DOHH2 (cell line): ENCODE measurements at regions not wholly inside any gene's neighbourhood (a gene's known extent, or its start where the extent isn't known, plus 50 kb on each side); places are given as distances from the start of the nearest gene placed in this dataset.

Experiments used
- EZH2phosphoT487 ChIP-seq: fragments of 200-600 bp; sonication (generic); IDR thresholded peaks from 2 replicates; pipeline ENCODE4 v1.6.1; 2017; ENCODE audit warnings: borderline replicate concordance, mild to moderate bottlenecking, antibody characterized with exemption, low read length, moderate library complexity, mixed read lengths
- TF ChIP-seq, protein P1 (sequence below): fragments of 200-600 bp; sonication (generic); IDR thresholded peaks from one replicate; pipeline ENCODE4 v1.5.1; 2014; ENCODE audit warnings: antibody characterized with exemption, mild to moderate bottlenecking, low read depth, low read length; ENCODE audit not compliant: poor library complexity, severe bottlenecking

DNA sequence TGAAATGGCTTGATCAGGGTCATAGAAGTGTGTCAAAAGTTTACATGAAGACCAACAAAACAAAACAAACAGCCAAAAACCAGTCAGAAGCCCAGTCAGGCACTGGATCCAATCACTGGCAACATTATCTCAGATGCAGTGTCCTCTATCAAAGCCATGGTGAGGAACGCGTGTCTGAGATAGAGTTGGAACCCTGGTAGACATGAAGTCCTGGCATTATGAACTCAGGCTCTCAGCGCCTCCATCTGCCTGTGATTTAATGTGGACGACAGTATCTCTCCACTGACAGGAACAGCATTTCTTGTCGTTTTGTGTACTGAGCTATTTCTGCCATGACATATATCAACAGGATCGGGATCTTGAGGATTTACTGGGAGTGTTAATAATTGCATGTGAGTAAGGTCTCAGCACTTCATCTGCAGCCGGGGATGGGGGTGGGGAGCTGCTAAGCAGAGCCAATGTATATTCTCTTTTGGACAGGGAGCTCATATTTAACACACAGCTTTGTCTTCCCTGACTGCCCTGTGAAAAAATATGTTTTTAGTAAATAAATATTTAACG, 1120.0 kb downstream of the IGSF11 start:
- TF ChIP-seq, protein P1, sequence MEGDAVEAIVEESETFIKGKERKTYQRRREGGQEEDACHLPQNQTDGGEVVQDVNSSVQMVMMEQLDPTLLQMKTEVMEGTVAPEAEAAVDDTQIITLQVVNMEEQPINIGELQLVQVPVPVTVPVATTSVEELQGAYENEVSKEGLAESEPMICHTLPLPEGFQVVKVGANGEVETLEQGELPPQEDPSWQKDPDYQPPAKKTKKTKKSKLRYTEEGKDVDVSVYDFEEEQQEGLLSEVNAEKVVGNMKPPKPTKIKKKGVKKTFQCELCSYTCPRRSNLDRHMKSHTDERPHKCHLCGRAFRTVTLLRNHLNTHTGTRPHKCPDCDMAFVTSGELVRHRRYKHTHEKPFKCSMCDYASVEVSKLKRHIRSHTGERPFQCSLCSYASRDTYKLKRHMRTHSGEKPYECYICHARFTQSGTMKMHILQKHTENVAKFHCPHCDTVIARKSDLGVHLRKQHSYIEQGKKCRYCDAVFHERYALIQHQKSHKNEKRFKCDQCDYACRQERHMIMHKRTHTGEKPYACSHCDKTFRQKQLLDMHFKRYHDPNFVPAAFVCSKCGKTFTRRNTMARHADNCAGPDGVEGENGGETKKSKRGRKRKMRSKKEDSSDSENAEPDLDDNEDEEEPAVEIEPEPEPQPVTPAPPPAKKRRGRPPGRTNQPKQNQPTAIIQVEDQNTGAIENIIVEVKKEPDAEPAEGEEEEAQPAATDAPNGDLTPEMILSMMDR = no peak
- TF ChIP-seq EZH2phosphoT487 = no peak
